ENCODE measurements at regions not wholly inside any gene's neighbourhood (a gene's known extent, or its start where the extent isn't known, plus 50 kb on each side); places are given as distances from the start of the nearest gene placed in this dataset.
A peak's percentile ranks its signal among the peaks of the same experiment; 100 is the strongest.

DNA sequence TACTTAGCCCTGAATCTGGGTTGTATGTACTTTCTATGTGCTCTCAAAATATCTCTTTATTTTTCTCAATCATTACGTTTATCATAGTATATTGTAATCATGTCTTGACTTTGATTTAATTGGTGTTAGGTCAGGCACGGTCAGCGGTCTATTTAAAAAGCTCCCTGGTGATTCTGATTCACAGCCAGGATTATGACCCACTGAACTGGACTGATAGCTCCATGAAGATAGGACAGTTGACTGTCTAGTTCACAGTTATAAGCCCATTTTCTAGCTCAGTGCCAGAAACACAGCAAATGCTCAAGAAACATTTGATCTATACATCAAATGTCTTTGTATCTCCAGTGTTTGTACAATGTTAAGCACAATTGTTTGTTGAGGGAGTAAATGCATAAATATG, 111.5 kb upstream of the CCN2 start:
- peak overlapping the region; percentile 88 for H4K91ac ChIP-seq (ENCODE audit: insufficient read depth, low read depth, low read length)
- peak overlapping the region; percentile 97 for H4K5ac ChIP-seq (ENCODE audit: low read depth, low read length)
- peak overlapping the region; percentile 28; the same call in 1 of the 2 replicates for H3K4me2 ChIP-seq (ENCODE audit: low read depth, low read length)
- peak overlapping the region; percentile 89 for H3K4ac ChIP-seq (ENCODE audit: low read depth, low read length)
- no peaks in the 10 kb centered on the region for H4K20me1 ChIP-seq (ENCODE audit: insufficient read depth, low read length)
- H3K79me1 ChIP-seq (ENCODE audit: low read depth in 1 of 2, low read length in 2 of 2), result peaks cover 0 to 9% of the 10 kb centered on the region in 2 experiments; a peak in 1 of 4 replicates
- DNase-seq, result peak; percentile 33
- H3K14ac ChIP-seq (replicated peaks; ENCODE audit: low read depth, low read length), result peak overlapping the region; percentile 94
- 29% methylated on average over 2 of the region's 3 CpGs; no CpG with 5 or more reads in 1 of the 2 experiments for WGBS, 2 experiments (ENCODE audit: extremely low coverage in 2 of 2, insufficient read length in 1 of 2)
- peak overlapping the region; percentile 99 for H2BK120ac ChIP-seq (ENCODE audit: low read depth, low read length)
- no peaks in the 10 kb centered on the region for H3K36me3 ChIP-seq (ENCODE audit: control insufficient read depth, insufficient read depth, low read length)
- peak overlapping the region; percentile 40; the same call in 1 of the 2 replicates for H3K9ac ChIP-seq (ENCODE audit: low read depth, low read length)
- H2AFZ ChIP-seq (replicated peaks; ENCODE audit: low read length, poor library complexity), result no peak overlapping the region
- TF ChIP-seq RCOR1 (IDR thresholded peaks at IDR 0.05; ENCODE audit: insufficient replicate concordance, low read length), result no peak
- peak overlapping the region; percentile 99 for H3K18ac ChIP-seq (ENCODE audit: low read depth, low read length)
- ChIA-PET CTCF (interaction anchor here (0.6 kb wide), 1 partner anchor 8 kb away, joined by 3 read pairs; no protein-coding TSS in a partner anchor), POLR2A (ENCODE audit: unreplicated experiment) (interaction anchor here (0.8 kb wide), 1 partner anchor 111 kb away, joined by 8 read pairs; the partner anchor contains the start of gene CCN2)
- peak overlapping the region; percentile 94 for H3K23ac ChIP-seq (ENCODE audit: low read depth, low read length)
- no peaks in the 10 kb centered on the region for H3K9me3 ChIP-seq (ENCODE audit: control insufficient read depth, insufficient read depth, low read length)
- peaks cover 16% of the 10 kb centered on the region for H3K4me1 ChIP-seq (ENCODE audit: control insufficient read depth, insufficient read depth, low read length)
- H4K8ac ChIP-seq (ENCODE audit: low read depth in 2 of 2, low read length in 2 of 2), result peak overlapping the region; percentile 79 to 94
- H2BK5ac ChIP-seq (ENCODE audit: low read depth, low read length, poor library complexity, severe bottlenecking), result peak overlapping the region; percentile 98
- no peak overlapping the region for H3K4me3 ChIP-seq (ENCODE audit: insufficient read depth, low read depth, low read length)
- H2AK9ac ChIP-seq (replicated peaks; ENCODE audit: low read depth, low read length, poor library complexity), result no peak overlapping the region
- peak overlapping the region; percentile 81; the same call in 1 of the 2 replicates for H3K27ac ChIP-seq (ENCODE audit: insufficient read depth, low read length)
- no peak for ATAC-seq (ENCODE audit: low read depth)
- peak overlapping the region; percentile 92 for H2BK15ac ChIP-seq (ENCODE audit: low read depth, low read length)
- no TSS peak for BruUV-seq (replicated peaks)
- intact Hi-C loops (cut with micrococcal nuclease), result loop anchor here (5.0 kb wide), 1 partner anchor 80 kb away; no protein-coding TSS in a partner anchor
- peak overlapping the region; percentile 94 for H3K56ac ChIP-seq (ENCODE audit: extremely low read depth, insufficient read depth, low read length)
- H3K9me1 ChIP-seq (ENCODE audit: insufficient read depth, low read length), result peaks cover 3% of the 10 kb centered on the region; the same call in 1 of the 2 replicates
- H3K27me3 ChIP-seq (ENCODE audit: control insufficient read depth, insufficient read depth, low read length), result no peaks in the 10 kb centered on the region
- dilution Hi-C loops (cut with HindIII; ENCODE audit: low sequenced_read_pairs, unreplicated experiment), result no loop called here
- peak overlapping the region; percentile 89 for H2AK5ac ChIP-seq (ENCODE audit: low read depth, low read length)
- in situ Hi-C loops (cut with MboI; ENCODE audit: low sequenced_read_pairs), result no loop called here
- H2BK20ac ChIP-seq (ENCODE audit: low read depth, low read length), result peak overlapping the region; percentile 97

Measured in IMR-90 (cell line).